ENCODE measurements at regions not wholly inside any gene's neighbourhood (a gene's known extent, or its start where the extent isn't known, plus 50 kb on each side); places are given as distances from the start of the nearest gene placed in this dataset.
A peak's percentile ranks its signal among the peaks of the same experiment; 100 is the strongest.
"Not testable (repeated sequence)": the region's sequence is repeated elsewhere in the genome, so short reads cannot be mapped to it uniquely, and the experiment has no call there.

DNA sequence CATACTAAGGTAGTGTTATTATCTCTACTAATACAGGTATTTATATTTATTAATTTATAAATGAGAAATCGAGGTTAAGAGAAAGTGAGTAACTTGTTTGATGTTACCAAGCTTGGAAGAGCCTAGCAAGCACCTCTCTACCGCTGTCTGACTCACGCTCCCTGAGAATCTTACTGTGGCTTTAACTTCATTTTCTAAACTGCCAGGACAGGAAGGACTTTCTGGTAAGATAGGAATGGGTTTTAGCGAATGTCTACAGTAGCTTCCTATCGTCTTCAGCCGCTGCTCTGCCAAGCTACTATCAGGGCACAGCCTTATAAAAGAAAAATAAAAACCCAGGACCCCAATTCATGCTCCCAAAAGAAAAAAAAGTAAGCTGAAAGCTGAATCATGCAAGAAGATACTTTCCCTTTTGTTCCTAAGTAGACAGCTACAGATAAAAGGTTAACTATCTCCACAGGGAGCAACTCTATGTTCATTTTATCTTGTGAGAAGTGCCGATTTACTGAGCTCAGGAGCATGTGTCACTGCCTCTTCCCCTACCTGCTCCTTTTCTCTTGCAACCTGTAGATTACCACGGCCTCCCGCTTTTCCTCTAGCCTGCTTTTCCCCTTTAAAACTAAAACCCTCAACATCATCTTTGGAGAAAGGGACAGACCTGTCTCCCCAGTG is 60.2 kb downstream of the THNSL1 start:
- no peak for DNase-seq

- DNase-seq: no peak
Measured at GRCh38 chr10:25078658-25079431, 62.4 kb downstream of the THNSL1 start.

DNA sequence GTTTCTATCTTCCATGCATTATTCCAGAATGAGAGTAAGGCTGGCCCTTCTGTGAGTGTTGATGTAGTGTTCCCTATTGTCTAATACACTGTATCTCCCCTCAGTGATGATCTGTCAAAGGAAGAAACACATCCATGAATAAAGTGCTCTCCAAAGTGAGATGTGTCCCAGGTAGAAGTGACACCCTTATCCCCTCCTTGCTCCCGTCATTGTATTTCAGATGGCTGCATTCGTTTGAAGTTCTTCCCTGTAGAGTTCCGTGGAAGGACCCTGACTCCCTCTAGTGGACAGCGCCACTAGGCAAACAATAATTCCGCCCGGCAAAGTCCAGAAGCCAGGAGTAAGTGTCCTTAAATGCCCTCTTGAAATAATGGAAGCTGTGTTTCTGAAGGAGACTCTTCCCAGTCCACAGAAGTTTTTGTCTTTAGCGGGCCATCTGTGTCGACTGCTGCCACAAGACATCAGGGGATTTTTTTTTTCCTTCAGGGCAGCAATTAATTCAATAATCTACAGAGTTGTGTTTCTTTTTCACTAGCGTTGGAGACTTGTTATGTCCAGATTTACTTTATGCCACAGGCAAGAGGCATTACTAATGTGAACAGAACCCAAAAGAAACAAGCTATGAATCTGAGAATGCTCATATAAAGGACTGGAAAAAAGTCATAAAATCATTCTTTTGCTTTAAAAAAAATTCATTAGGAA is 64.6 kb downstream of the THNSL1 start:
- peak; percentile 46 for DNase-seq

GRCh38 chr10:25082276-25083204 is 66.1 kb downstream of the THNSL1 start:
- no peak for DNase-seq

DNA sequence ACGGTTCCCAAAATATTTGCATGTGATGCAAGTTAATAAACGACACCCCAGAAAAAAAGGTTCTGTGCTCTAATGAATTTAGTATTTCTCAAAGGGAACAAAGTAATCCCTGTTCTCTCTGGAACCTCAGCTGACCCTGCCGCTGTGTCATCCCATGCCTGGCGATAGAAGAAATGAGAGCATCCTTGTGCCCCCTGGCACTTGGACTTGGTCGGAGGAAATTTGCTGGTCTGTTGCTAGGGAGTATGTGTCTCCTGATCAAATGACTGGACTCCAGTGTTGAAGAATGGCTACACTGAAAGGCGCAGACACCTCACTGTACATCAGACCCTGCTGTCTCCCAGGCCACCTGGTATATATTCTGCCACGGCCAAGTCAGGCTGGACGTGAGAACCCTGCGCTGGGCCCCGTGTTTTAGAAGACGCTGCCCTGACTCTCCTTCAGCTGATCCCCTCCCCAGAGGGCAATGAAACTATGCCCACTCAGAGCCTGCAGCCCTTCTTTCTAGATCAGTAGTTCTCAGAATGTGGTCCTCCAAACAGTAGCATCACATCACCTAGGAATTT is 67.2 kb downstream of the THNSL1 start:
- DNase-seq: no peak

- no peak for DNase-seq
Measured at GRCh38 chr10:25084447-25084846, 68.0 kb downstream of the THNSL1 start.

GRCh38 chr10:25094590-25094989 is 78.2 kb downstream of the THNSL1 start:
- no peak for DNase-seq

DNA sequence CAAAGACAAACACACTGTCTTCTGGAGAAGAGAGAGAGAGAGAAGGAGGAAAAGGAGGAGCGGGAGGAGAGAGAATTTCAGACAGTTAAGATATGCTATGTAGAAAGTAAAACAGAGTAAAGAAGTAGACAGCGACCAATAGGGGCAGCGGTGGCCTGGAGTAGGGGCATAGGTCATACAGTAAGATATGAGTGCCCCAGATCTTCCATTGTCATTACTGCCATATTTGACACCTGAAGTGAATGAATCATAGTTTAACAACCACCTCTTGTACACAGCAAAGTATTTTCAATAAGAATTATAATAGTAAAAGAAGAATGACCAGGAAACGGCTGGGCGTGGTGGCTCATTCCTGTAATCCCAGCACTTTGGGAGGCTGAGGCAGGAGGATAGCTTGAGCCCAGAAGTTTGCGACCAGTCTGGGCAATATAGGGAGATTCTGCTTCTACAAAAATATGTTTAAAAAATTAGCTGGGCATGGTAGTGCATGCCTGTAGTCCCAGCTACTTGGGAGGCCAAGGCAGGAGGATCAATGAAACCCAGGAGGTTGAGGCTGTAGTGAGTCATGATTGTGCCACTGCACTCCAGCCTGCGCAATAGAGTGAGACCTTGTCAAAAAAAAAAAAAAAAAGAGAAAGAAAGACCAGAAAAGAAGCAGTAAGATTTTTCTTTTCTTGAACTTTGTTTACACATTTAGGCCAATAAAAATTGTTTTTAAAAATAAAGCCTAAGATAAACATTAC is 77.0 kb upstream of the GPR158 start:
- DNase-seq: no peak

GRCh38 chr10:25100141-25100540 is 74.7 kb upstream of the GPR158 start:
- no peak for DNase-seq

- no peak for DNase-seq
Measured at GRCh38 chr10:25101461-25102146, 73.2 kb upstream of the GPR158 start.

GRCh38 chr10:25102147-25102822 is 72.5 kb upstream of the GPR158 start:
- no peak for DNase-seq

GRCh38 chr10:25103703-25104102 is 71.1 kb upstream of the GPR158 start:
- DNase-seq: no peak

GRCh38 chr10:25104441-25104840 is 70.4 kb upstream of the GPR158 start:
- DNase-seq: no peak

GRCh38 chr10:25105262-25105661 is 69.5 kb upstream of the GPR158 start:
- DNase-seq: no peak

- DNase-seq: no peak
Measured at GRCh38 chr10:25105743-25106260, 69.0 kb upstream of the GPR158 start.

DNA sequence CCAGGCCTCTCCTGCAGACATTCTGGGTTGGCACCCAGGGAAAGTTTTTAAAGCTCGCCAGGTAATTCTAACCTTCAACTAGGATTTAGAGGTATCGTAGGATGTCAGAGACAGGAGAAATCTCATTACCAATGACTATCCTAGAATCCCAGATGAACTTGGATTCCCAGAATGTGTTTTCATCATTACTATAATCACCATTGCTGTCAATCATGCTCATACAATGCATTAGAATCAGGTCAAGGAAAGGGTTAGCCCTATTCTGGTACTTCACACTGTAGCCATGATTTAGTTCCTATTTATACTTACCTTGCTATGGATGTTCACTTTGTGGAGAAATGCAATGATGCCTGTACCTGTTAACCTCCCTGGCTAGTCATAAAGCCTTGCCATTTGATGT is 67.0 kb upstream of the GPR158 start:
- no peak for DNase-seq

DNA sequence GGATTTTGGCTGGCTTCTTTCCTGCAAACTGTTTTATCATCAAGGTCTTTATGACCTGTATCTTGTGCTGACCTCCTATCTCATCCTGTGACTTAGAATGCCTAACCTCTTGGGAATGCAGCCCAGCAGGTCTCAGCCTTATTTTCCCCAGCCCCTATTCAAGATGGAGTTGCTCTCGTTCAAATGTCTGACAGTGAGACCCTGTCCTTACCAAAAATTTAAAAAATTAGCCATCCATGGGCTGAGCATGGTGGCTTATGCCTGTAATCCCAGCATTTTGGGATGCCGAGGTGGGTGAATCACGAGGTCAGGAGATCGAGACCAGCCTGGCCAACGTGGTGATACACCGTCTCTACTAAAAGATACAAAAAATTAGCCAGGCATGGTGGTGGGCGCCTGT is 64.9 kb upstream of the GPR158 start:
- DNase-seq: not testable (repeated sequence)

DNA sequence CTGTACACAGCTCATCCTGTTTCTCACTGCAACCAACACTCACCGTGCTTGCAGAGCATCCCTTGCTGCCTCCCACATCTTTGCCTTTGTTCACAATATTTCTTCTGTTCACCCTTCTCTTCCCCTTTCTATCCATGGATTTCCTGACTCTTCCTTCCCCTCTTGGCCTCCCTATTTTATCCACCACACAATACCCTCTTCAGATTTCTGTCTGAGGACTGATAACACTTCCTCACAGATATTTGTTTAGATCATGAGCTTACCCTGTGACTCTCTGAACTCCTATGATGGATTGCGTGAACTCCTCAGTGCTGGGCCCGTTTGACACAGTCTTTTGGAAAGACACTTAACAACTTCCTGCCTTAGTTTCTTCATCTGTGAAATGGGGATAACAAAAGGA is 62.8 kb upstream of the GPR158 start:
- DNase-seq: no peak

GRCh38 chr10:25113191-25114035 is 61.4 kb upstream of the GPR158 start:
- no peak for DNase-seq

Data from activated CD4-positive, CD25-positive, alpha-beta regulatory T cell treated with anti-CD3 and anti-CD28 coated beads, Interleukin-2, amount 50 U/mL, for 72 hours (primary cell).